Astrocyte (in vitro differentiated cells and primary cell): ENCODE measurements at regions not wholly inside any gene's neighbourhood (a gene's known extent, or its start where the extent isn't known, plus 50 kb on each side); places are given as distances from the start of the nearest gene placed in this dataset.

Experiments used
- CTCF ChIP-seq: IDR thresholded peaks from 2 replicates; pipeline ENCODE4 v1.5.1; 2011; ENCODE audit warnings: low read depth, mild to moderate bottlenecking, inconsistent platforms, low read length, moderate library complexity; ENCODE audit not compliant: insufficient read depth
- EZH2 ChIP-seq: IDR thresholded peaks from 2 replicates; pipeline ENCODE4 v1.6.1; 2012; ENCODE audit warnings: mild to moderate bottlenecking, low read length, inconsistent platforms; ENCODE audit not compliant: insufficient read depth

GRCh38 chr13:44157606-44158005 is 216.0 kb upstream of the SERP2 start:
- TF ChIP-seq EZH2 (no peak), CTCF (no peak)
